ENCODE measurements at regions not wholly inside any gene's neighbourhood (a gene's known extent, or its start where the extent isn't known, plus 50 kb on each side); places are given as distances from the start of the nearest gene placed in this dataset.
A peak's percentile ranks its signal among the peaks of the same experiment; 100 is the strongest.
"Not testable (repeated sequence)": the region's sequence is repeated elsewhere in the genome, so short reads cannot be mapped to it uniquely, and the experiment has no call there.

DNA sequence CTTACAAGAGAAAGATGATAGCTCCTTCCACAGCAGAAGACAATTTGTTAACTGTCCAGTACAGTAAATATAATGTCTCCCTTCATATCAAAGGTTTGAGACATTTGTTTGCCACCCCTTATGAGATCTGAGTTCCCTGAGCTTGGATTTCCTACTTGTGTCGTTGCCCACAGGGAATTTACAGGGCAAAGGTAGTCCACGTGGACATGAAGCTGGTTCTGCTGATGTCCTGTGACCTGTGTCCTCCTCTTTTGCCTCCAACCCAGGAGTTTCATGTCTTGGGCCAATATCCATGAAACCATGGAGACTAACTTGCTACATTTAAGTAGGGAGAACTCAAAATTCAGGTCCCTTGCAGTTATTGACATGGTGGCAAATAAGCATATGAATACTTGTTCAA lies 172.2 kb upstream of the KCTD7 start:
- not testable (repeated sequence) for DNase-seq (ENCODE audit: low read depth in 3 of 3)

DNA sequence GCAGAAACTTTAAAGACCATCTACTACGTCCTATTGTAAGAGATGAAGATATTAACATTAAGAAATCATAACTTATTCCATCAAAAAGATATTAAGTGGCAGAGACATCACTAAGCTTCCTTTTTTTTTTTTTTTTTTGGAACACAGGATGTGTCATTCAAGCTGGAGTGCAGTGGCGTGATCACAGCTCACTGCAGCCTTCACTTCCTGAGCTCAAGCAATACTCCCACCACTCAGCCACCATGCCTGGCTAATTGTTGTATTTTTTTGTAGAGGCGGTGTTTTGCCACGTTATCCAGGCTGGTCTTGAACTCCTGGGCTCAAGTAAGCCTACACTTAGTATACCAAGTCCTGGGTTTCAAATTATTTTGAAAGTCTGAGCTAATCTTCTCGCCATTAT lies 169.7 kb upstream of the KCTD7 start:
- DNase-seq (ENCODE audit: low read depth in 3 of 3): not testable (repeated sequence)

- not testable (repeated sequence) for DNase-seq (ENCODE audit: low read depth in 3 of 3)
Observed at GRCh38 chr7:66459783-66460413, 168.8 kb upstream of the KCTD7 start.

DNA sequence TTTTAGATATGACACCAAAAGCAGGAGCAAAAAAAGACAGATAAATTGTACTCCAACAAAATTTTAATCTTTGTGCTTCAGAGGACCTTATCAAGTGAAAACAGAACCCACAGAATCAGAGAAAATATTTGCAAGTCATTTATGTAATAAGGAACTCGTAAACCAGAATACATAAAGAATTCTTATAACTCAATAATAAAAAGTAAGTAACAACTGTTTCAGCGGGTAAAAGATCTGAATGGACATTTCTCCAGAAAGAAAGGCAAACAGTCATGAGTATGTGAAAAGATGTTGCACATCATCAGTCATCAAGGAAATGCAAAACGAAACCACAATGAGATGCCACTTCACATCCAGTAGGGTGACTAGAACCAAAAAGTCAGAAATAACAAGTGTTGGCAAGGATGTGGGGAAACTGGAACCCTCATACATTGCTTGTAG lies 167.7 kb upstream of the KCTD7 start:
- DNase-seq (ENCODE audit: low read depth in 3 of 3): no peak

- DNase-seq (ENCODE audit: low read depth in 3 of 3): not testable (repeated sequence)
Observed at GRCh38 chr7:66461397-66461796, 167.3 kb upstream of the KCTD7 start.

- DNase-seq (ENCODE audit: low read depth in 3 of 3): not testable (repeated sequence)
Observed at GRCh38 chr7:66462831-66463230, 165.8 kb upstream of the KCTD7 start.

GRCh38 chr7:66464059-66464458 lies 164.6 kb upstream of the KCTD7 start:
- DNase-seq (ENCODE audit: low read depth in 3 of 3): no peak

DNA sequence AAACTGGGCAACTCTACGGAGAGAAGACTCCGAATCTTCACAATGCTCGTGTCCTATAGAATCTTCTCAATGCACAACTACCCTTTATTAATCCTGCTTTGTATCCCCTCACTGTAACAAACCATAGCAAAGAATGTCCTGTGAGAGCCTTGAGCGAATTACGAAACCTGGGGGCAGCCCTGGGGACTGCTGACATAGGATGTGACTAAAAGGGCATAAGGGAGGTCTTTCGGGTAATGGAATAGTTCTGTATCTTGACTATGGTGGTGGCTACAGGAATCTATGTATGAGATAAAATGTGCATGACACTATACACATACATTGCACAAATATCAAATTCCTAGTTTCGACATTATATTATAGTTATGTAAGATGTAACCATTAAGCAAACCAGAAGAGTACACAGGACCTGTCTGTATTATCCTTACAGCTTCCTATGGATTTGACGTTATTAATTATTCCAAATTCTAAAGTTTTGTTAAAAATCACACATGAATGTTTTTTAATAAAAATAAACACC lies 162.5 kb upstream of the KCTD7 start:
- DNase-seq (ENCODE audit: low read depth in 3 of 3): no peak

- no peak for DNase-seq (ENCODE audit: low read depth in 3 of 3)
Observed at GRCh38 chr7:66467887-66468286, 160.8 kb upstream of the KCTD7 start.

DNA sequence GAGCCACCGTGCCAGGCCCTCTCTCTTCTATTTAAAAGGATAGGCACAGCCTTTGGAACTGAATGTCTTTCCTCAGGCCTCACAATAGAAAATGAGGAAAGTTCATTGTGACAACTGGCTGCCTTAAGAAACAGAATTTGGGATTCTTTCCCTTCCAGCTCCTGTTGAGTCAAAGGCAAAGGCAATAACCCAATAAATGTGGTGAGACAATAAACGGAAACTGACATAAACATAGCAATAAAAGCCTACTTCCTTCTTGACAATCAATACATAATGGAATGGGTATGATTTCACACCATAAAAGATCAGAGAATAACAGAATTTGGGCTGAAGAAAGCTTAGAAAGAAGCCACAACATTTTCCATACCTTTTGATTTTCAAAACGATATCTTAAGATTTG lies 155.6 kb upstream of the KCTD7 start:
- DNase-seq (ENCODE audit: low read depth in 3 of 3): not testable (repeated sequence)

- no peak for DNase-seq (ENCODE audit: low read depth in 3 of 3)
Observed at GRCh38 chr7:66474441-66474840, 154.2 kb upstream of the KCTD7 start.

DNA sequence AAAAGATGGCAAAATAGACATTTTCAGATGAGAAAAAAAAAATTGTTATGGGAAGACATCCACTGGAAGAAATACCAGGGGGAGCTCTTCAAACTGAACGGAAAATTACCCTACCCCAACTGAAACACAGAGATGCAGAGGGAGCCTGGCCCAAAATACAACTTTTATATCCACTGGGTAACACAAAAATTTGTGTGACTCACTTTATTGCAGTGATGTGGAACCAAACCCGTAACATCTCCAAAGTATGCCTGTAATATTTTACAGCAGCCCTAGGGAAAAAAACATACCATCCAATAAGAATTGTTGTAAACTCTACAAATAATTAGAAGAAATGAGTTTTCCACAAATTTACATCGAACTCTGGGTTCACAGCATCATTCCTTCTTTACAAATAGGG lies 152.6 kb upstream of the KCTD7 start:
- DNase-seq (ENCODE audit: low read depth in 3 of 3): not testable (repeated sequence)

DNA sequence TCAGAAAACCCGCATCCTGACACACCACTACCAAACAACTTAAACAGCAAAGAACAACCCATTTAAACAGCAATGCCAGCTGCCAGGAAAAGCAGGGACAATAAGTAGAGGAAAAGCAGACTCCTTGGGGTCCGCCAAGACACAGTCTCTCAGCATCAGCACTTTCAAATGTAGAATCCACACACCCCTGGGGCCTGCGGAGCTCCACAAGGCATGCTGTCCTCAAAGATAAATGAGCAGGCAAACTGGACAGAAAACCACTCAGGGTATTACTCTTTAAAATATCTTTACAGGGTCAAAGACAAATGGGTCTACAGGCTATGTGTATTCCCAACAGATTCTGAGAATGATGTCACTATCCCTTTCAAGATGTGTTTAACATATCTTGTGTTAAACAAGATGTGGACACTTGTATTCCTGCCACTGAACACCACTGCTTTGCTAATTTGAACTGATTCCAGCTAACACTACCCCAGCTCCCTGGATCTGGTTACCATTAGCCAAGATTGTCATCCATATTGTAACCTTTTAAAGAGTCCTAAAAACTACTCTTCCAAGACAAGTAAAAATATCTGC lies 150.8 kb upstream of the KCTD7 start:
- DNase-seq (ENCODE audit: low read depth in 3 of 3): not testable (repeated sequence)

DNA sequence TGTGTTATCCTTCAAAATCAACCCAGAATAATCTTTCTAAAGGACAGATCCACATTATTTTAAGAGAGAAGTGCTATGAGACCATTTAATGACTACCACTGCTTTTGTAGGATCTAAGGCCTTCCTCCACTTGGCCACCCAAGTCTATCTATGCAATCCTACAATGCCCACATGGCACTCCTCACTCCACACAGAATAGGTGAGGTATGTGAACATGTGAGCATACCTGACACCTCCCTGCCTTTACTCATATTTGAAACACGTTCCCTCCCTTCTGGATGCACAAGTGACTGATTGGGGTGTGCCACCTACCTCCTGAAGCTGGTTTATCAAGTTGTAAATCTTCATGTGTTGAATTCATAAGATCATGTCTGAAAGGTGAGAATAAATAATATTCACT lies 147.5 kb upstream of the KCTD7 start:
- not testable (repeated sequence) for DNase-seq (ENCODE audit: low read depth in 3 of 3)

- DNase-seq (ENCODE audit: low read depth in 3 of 3): not testable (repeated sequence)
Observed at GRCh38 chr7:66489065-66489464, 139.6 kb upstream of the KCTD7 start.

DNA sequence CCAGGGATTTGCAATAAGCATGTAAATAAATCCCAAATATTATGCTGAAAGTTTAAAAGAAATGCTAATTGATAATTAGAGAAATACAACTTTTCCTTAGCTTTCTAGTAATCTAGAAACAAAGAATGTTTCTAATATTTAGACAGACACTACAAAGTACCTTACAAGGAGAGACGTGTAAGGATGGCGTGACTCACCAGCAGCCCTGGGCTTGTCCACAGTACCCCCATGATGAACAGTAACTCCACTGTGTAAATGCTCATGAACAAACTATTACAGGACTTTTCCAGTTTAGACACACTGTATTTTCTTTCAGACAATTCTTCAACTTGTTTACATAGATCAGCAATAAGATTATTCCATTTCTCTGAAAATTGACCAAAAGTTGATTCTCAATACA lies 138.9 kb upstream of the KCTD7 start:
- not testable (repeated sequence) for DNase-seq (ENCODE audit: low read depth in 3 of 3)

DNA sequence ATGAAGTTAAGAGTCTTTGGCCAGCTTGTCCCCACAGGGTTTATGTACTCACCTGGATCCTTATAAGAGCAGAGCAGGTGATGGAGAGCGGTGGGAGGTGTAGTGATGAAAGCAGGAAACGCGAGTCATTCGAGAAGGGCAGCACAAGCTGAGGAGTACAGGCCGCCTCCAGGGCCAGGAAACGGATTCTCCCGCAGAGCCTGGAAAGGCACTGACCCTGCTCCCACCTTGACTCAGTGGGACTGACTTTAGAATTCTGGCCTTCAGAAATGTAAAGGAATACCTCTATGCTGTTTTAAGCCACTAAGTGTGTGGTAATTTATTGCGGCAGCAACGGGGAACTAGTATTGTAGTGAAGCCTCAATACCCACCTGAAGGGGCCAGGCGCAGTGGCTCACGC lies 137.7 kb upstream of the KCTD7 start:
- DNase-seq (ENCODE audit: low read depth in 3 of 3): not testable (repeated sequence)

- not testable (repeated sequence) for DNase-seq (ENCODE audit: low read depth in 3 of 3)
Observed at GRCh38 chr7:66492405-66492804, 136.3 kb upstream of the KCTD7 start.

DNA sequence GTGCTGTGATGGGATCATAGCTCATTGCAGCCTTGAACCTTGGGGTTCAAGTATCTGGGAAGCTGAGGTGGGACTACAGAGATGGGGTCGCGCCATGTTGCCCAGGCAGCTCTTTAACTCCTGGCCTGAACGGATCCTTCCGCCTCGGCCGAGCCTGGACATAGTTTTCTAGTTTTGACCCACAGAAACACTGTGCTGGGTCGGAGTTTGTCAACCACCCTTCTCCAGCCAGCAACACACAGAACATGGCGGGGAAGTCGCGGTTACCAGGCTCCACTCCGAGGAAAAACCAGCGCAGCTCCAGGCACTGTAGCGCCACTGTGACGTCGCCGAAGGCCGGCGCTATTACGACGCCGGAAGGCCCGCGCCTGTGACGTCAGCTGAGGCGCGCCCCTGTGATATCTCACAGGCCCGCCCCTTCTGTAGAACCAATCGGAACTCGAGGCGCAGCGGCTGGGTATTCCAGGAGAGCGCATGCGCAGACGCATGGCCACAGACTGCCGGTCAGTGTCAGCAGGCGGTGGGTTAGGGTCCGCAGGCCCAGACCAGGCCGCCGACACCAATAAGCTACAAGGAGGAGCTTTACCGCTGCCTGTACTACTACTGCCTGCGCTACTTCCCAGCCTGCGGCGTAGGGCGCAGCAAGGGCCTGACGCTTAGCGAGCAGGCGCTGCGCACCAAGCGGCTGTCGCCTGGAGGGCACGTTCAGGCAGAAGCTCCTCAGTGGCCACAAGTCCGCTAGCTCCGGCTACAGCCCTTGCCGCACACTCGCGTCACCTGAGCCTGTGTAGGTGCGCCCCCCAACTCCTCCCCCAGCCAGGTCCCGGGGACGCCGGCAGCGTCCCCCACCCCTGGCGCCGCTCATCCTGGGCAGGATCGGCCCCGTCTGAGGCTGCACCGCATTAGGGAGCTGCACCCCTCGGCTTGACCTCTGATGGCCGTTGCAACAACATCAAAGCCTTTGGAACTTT lies 135.2 kb upstream of the KCTD7 start:
- DNase-seq (ENCODE audit: low read depth in 3 of 3): peak; percentile 93 to 96 (median 94)

- DNase-seq (ENCODE audit: low read depth in 3 of 3): no peak
Observed at GRCh38 chr7:66497346-66497745, 131.3 kb upstream of the KCTD7 start.

DNA sequence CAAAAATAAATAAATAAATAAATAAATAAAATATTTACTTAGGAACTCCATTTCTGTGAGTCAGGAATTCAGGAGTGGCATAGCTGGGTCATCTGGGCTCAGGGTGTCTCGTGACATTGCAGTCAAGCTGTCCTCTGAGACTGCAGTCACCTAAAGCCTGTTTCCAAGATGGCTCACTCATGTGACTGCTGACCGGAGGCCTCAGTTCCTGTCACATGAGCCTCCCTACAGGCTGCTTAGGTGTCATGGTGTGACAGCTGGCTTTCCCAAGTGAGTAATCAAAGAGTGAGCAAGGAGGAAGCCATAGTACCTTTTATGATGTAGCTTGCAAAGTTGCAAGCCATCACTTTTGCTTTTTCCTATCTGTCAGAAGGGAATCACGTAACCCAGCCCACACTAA lies 128.6 kb upstream of the KCTD7 start:
- no peak for DNase-seq (ENCODE audit: low read depth in 3 of 3)

Measured in stimulated activated CD4-positive, alpha-beta T cell treated with anti-CD3 and anti-CD28 coated beads, TNF-alpha, amount 100 ng/mL, for 24 hours (primary cell).